Activated naive CD8-positive, alpha-beta T cell treated with anti-CD3 and anti-CD28 coated beads, Interleukin-2, amount 10 ng/mL, durations not matched to agents 7 days and 5 days (primary cell): ENCODE measurements at regions not wholly inside any gene's neighbourhood (a gene's known extent, or its start where the extent isn't known, plus 50 kb on each side); places are given as distances from the start of the nearest gene placed in this dataset.

ENCODE experiments used
- ATAC-seq: fragments of 150-1000 bp; cut with Tn5 transposase; one replicate; pipeline ENCODE4 v1.10.0; 2021; ENCODE audit warnings: low read depth, moderate library complexity
- POLR2A ChIA-PET: fragments of 350-600 bp; sonication (Branson Sonifier 250); formaldehyde crosslinking; loops from one replicate; lab custom pipeline; 2021; ENCODE audit warnings: antibody characterized with exemption; lab: Charles Lee
- DNase-seq: peaks from one replicate; pipeline ENCODE4 v3.0.0; 2021
- H3K27ac Mint-ChIP-seq: one replicate; pipeline ENCODE4 v1.8.0; 2022; ENCODE audit warnings: mild to moderate bottlenecking, mixed read lengths
- H3K27me3 Mint-ChIP-seq: one replicate; pipeline ENCODE4 v1.8.0; 2022; ENCODE audit warnings: mild to moderate bottlenecking, moderate library complexity, mixed read lengths
- H3K36me3 Mint-ChIP-seq: one replicate; pipeline ENCODE4 v1.8.0; 2021; ENCODE audit warnings: mild to moderate bottlenecking, mixed read lengths
- H3K4me1 Mint-ChIP-seq: one replicate; pipeline ENCODE4 v1.8.0; 2021; ENCODE audit warnings: mixed read lengths
- H3K4me3 Mint-ChIP-seq: one replicate; pipeline ENCODE4 v1.8.0; 2022; ENCODE audit warnings: mild to moderate bottlenecking, moderate library complexity, mixed read lengths
- H3K9me3 Mint-ChIP-seq: one replicate; pipeline ENCODE4 v1.8.0; 2021; ENCODE audit warnings: mixed read lengths

DNA sequence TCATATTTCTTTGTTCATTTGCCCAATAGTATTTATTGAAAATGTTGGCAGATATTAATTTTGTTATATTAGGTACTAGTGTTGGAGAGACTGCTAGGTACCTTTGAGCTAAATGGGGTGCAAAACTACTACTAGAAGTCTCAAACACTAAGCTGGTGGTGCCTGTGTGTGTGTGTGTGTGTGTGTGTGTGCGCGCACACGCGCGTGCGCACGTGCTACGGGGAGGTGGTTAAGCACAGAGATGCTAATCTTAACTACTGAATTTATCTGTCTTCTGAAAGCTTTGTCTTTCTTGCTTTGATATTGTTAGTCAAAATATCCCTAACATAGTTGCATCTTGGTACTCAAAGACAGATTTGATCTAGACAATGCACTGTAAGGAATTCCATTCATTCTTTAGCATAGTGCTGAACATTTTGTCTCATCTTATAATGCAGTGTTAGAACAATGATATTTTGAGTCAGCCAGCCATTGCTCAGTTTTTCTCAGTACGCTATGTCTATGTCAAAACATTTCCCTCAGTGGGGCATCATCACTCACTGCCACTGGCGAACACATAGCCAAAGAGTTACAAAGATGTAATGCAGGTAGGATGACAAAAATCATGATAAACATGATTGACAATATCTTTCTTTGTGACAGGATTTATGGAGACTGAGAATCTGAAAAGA lies 396.0 kb upstream of the RGPD4 start:
- ATAC-seq (no peak), DNase-seq (no peak)
- POLR2A ChIA-PET, result no interaction called here
- Mint-ChIP-seq H3K27ac (no peak overlapping the region), H3K9me3 (no peaks in the 10 kb centered on the region), H3K36me3 (no peaks in the 10 kb centered on the region), H3K4me1 (no peaks in the 10 kb centered on the region), H3K4me3 (no peak overlapping the region), H3K27me3 (no peaks in the 10 kb centered on the region)

DNA sequence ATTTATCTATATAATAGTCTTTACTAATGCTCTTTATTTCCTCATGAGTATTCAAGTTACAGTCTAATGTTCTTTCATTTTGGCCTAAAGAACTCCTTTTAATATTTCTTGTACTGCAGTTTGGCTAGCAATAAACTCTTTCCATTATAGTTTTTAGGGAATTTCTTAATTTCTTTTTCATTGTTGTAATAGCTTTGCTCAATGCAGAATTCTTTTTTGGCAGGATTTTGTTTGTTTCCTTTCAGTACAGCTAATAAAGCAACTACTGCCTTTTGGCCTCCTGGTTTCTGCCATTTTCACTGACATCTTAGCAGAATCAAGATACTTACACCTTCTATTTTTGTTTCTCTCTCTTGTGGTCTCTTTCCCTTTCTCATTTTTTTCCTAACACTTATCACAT lies 390.4 kb upstream of the RGPD4 start:
- Mint-ChIP-seq H3K4me3 (no peak overlapping the region), H3K4me1 (no peaks in the 10 kb centered on the region), H3K9me3 (no peaks in the 10 kb centered on the region), H3K27ac (no peak overlapping the region), H3K36me3 (no peaks in the 10 kb centered on the region), H3K27me3 (no peaks in the 10 kb centered on the region)
- DNase-seq, result no peak
- POLR2A ChIA-PET, result no interaction called here
- no peak for ATAC-seq

DNA sequence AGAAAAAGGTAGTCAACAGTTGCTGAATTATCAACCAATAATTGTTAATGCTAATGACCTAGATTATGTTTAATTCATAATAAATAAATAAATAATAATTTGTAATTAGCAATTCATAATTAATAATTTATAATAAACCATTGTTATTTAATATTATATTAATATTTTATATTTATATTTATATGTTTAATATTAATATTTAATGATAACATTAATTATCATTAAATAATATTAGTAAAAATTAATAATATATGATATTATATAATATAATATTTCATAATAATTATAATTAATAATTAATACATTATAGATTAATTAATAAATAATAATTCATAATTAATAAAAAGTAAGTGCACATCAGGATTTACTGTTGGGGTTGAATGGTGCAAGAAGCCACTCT lies 389.4 kb upstream of the RGPD4 start:
- Mint-ChIP-seq H3K36me3 (no peaks in the 10 kb centered on the region), H3K4me3 (no peak overlapping the region), H3K27ac (no peak overlapping the region), H3K27me3 (no peaks in the 10 kb centered on the region), H3K4me1 (no peaks in the 10 kb centered on the region), H3K9me3 (no peaks in the 10 kb centered on the region)
- POLR2A ChIA-PET, result no interaction called here
- ATAC-seq, result no peak
- no peak for DNase-seq

DNA sequence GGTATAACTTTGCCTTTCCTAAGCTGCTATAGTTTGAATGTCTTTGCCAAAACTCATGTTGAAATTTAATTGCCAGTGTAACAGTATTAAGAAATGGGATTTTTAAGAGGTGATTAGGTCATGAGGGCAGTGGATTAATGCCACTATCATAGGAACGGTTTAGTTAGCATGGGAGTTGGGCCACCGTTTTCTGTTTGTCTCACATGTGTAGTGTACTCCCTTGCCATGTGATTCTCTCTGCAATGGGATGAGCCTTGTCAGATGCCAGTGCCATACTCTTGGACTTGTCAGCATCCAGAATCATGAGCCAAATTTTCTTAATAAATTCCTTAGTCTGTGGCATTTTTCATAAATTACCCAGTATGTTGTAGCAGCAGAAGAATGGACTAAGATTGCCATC lies 388.9 kb upstream of the RGPD4 start:
- Mint-ChIP-seq H3K36me3 (no peaks in the 10 kb centered on the region), H3K9me3 (no peaks in the 10 kb centered on the region), H3K27ac (no peak overlapping the region), H3K27me3 (no peaks in the 10 kb centered on the region), H3K4me1 (no peaks in the 10 kb centered on the region), H3K4me3 (no peak overlapping the region)
- POLR2A ChIA-PET, result no interaction called here
- DNase-seq (no peak), ATAC-seq (no peak)

DNA sequence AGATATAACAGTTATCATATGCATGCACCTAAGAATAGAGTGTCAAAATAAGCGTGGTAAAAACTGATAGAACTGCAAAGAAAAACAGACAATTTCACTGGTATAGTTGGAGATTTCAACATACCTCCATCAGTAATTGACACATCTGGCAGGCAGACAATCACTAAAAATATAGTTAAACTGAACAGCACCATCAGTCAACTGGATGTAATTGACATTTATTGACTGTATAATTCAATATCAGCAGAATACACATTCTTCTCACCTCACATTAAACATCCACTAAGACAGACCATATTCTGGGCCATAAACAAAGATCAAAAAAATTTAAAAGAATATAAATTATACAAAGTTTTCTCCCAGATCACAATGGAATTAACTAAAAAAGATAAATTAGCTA lies 378.5 kb upstream of the RGPD4 start:
- no peaks in the 10 kb centered on the region for H3K27me3 Mint-ChIP-seq
- no peaks in the 10 kb centered on the region for H3K36me3 Mint-ChIP-seq
- DNase-seq (no peak), ATAC-seq (no peak)
- H3K4me1 Mint-ChIP-seq, result no peaks in the 10 kb centered on the region
- H3K9me3 Mint-ChIP-seq, result no peaks in the 10 kb centered on the region
- H3K27ac Mint-ChIP-seq, result no peak overlapping the region
- POLR2A ChIA-PET, result no interaction called here
- H3K4me3 Mint-ChIP-seq, result no peak overlapping the region

DNA sequence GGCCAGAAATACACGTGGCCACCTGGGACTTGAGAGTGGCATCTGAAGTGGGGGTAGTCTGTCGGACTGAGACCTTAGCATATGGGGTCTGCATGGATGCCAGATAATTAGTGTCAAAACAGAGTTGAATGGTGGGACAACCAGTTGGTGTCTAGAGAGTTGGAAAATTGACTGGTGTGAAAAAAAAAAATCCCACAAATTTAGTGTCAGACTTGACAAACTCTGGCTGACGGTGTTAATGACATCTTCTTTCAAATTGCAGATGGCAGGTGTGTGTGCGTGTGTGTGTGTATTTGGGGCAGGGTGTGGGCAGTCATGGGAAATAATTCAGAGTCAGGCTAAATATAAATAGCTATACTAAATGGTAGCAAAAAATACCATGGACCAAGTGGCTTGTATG lies 365.4 kb upstream of the RGPD4 start:
- no peak for ATAC-seq
- Mint-ChIP-seq H3K27ac (no peak overlapping the region), H3K9me3 (peaks cover 6% of the 10 kb centered on the region), H3K36me3 (no peaks in the 10 kb centered on the region), H3K27me3 (no peaks in the 10 kb centered on the region), H3K4me3 (no peak overlapping the region), H3K4me1 (no peaks in the 10 kb centered on the region)
- POLR2A ChIA-PET, result no interaction called here
- DNase-seq, result no peak

DNA sequence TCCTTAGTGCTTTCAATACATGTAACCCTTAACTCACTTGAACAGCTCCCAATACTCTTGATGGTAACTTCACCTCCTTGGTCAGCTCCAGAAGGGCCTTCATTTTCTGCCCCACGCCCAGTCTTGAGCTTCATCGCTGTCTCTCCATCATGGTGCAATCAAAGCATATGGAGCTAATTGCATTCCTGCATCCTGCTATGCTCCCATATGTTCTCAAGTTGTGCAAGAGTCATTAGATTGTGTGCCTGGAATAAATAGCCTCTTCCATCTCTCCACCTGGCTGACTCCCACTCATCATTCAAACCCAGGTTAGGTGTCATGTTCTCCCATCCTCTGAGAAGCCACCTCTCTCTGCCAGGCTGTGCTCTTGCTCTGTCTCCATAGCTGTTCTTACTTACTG lies 364.5 kb upstream of the RGPD4 start:
- no peaks in the 10 kb centered on the region for H3K4me1 Mint-ChIP-seq
- H3K27me3 Mint-ChIP-seq, result no peaks in the 10 kb centered on the region
- no peak overlapping the region for H3K27ac Mint-ChIP-seq
- peaks cover 6% of the 10 kb centered on the region for H3K9me3 Mint-ChIP-seq
- no peak for DNase-seq
- no peak overlapping the region for H3K4me3 Mint-ChIP-seq
- no peak for ATAC-seq
- no peaks in the 10 kb centered on the region for H3K36me3 Mint-ChIP-seq
- POLR2A ChIA-PET, result no interaction called here

DNA sequence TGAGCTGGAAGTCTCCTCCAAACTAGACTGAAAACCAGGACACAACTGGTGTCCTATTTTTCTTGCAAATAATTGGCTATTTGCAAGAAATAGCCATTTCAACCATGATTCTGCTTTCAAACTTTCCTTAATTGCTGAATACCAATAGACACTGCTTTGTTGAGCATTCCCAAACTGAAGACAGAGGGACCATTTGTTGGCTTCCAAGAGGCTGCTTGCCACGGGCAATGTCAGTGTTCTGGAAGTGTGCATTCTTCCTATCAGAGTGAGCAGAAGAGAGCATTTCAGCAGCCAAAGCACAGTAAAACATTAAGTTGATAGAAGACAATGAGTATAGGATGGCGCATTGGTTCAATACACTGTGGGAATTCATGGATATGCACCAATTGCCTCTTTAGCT lies 360.5 kb upstream of the RGPD4 start:
- POLR2A ChIA-PET, result no interaction called here
- Mint-ChIP-seq H3K4me1 (no peaks in the 10 kb centered on the region), H3K36me3 (no peaks in the 10 kb centered on the region), H3K4me3 (no peak overlapping the region), H3K9me3 (peaks cover 8% of the 10 kb centered on the region), H3K27me3 (no peaks in the 10 kb centered on the region), H3K27ac (no peak overlapping the region)
- ATAC-seq, result no peak
- DNase-seq, result no peak

DNA sequence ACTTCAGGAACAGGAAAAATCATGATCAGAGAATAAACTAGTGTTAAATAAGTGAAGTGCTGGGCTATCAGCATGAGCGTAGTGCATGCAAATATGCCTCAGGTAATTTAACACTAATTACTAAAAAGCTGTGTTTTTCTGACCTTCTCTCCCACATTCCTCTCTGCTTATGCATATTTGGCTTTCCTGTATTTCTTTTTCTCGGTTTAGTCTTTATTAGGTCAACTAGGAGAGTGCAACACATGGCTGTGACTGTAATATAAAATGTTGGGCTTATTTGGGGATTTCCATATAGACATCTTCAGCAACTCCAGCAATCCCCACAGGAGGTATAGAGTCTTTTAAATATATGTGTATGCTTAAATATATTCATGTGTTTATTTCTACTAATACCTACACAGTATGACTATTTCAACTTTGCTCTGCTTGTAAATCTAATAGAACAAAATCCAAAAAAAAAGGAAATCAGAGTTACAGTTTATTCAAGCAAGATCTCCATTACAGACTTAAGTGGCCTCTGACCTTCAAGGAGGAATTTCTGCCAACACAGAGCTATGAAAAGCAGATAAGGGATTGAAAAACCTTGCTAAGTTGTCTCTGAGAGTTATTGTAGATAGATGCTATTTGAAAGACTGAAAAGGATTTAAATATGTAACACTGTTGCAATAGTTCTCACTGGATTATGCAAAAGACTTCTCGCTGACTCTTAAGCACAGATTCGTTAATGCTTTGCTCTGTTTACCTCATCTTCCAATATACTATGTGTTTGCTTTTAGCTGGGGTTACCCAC lies 359.5 kb upstream of the RGPD4 start:
- Mint-ChIP-seq H3K9me3 (peaks cover 9% of the 10 kb centered on the region), H3K4me3 (no peak overlapping the region), H3K36me3 (no peaks in the 10 kb centered on the region), H3K27me3 (no peaks in the 10 kb centered on the region), H3K27ac (no peak overlapping the region), H3K4me1 (no peaks in the 10 kb centered on the region)
- ATAC-seq, result no peak
- DNase-seq, result no peak
- POLR2A ChIA-PET, result no interaction called here

DNA sequence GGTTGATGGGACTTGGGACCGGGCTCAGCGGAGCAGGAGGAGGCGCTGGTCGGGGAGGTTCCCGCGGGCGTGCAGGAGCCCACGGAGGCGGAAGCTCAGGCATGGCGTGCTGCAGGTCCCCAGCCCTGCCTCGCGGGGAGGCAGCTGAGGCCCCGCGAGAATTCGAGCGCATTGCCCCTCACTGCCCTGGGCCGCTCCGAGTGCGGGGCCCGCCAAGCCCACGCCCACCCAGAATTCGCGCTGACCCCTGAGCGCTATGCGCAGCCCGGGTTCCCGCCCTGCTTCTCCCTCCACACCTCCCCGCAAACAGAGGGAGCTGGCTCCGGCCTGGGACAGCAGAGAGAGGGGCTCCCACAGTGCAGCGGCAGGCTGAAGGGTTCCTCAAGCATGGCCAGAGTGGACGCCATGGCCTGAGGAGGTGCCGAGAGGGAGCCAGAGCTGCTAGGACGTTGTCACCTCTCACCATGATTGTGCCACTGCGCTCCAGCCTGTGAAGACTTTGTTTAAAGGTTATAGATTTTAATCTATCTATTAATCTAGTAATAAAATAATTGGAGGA lies 357.2 kb upstream of the RGPD4 start:
- H3K27me3 Mint-ChIP-seq, result no peaks in the 10 kb centered on the region
- peaks cover 9% of the 10 kb centered on the region for H3K9me3 Mint-ChIP-seq
- POLR2A ChIA-PET, result no interaction called here
- no peak overlapping the region for H3K27ac Mint-ChIP-seq
- H3K4me3 Mint-ChIP-seq, result no peak overlapping the region
- DNase-seq, result peak; percentile 20
- no peaks in the 10 kb centered on the region for H3K4me1 Mint-ChIP-seq
- no peak for ATAC-seq
- no peaks in the 10 kb centered on the region for H3K36me3 Mint-ChIP-seq

DNA sequence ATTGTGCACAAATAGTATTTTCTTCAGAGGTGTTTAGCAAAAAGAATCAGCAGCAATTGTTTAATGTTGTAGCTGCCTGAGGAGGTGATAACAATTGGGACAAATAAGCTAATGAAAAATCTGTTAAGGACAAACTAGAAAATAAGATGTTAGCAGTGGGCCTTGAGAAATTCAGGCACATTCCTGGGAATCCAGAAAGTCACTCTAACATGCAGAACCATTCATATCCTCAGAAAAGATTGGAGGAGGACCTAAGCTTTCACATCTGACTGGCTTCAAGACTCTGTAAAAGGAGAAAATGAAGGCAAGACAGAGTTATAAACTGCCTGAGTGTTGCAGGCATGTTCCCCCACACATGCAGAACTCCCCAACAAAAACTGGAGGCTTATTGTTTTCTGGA lies 353.5 kb upstream of the RGPD4 start:
- H3K4me1 Mint-ChIP-seq, result no peaks in the 10 kb centered on the region
- peaks cover 6% of the 10 kb centered on the region for H3K9me3 Mint-ChIP-seq
- POLR2A ChIA-PET, result no interaction called here
- no peak for DNase-seq
- no peaks in the 10 kb centered on the region for H3K27me3 Mint-ChIP-seq
- no peaks in the 10 kb centered on the region for H3K36me3 Mint-ChIP-seq
- H3K4me3 Mint-ChIP-seq, result no peak overlapping the region
- ATAC-seq, result no peak
- no peak overlapping the region for H3K27ac Mint-ChIP-seq

DNA sequence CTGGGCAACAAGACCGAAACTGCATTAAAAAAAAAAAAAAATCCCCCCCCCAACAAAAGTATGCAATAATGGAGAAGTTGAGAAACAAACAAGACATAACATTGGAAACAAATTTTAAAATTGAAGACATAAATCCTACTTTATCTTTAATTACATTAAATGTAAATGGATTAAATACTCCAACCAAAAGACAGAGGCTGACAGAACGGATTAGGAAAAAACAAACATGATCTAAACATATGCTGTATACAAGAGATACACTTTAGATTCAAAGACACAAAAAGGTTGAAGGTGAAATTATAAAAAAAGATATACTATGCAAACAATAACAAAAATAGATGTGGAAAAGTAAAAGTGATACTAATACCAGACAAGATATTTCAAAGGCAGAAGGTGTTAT lies 350.8 kb upstream of the RGPD4 start:
- H3K9me3 Mint-ChIP-seq, result peaks cover 6% of the 10 kb centered on the region
- H3K27me3 Mint-ChIP-seq, result no peaks in the 10 kb centered on the region
- POLR2A ChIA-PET, result no interaction called here
- H3K36me3 Mint-ChIP-seq, result no peaks in the 10 kb centered on the region
- H3K4me3 Mint-ChIP-seq, result no peak overlapping the region
- no peak overlapping the region for H3K27ac Mint-ChIP-seq
- ATAC-seq (no peak), DNase-seq (no peak)
- no peaks in the 10 kb centered on the region for H3K4me1 Mint-ChIP-seq

DNA sequence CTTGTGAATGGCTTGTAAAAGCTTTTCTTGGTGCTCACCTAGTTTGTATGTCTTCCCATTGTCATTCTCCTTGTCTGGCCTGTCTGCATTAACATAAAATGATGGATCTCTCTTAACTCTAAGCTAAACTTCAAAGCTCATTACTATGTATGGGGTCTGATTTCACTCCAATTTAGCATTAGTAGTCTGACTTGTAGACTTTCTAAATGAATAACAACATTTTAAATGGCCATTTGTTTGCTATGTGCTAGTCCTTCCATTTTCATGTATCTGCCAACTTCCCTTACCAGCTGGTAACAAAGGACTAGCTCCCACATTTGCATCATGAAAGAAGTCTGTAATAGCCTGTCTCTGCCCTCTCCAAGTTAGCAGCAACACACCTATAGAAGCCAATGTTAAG lies 324.2 kb upstream of the RGPD4 start:
- no peaks in the 10 kb centered on the region for H3K27me3 Mint-ChIP-seq
- no peaks in the 10 kb centered on the region for H3K36me3 Mint-ChIP-seq
- no peak overlapping the region for H3K4me3 Mint-ChIP-seq
- no peak overlapping the region for H3K27ac Mint-ChIP-seq
- no peaks in the 10 kb centered on the region for H3K4me1 Mint-ChIP-seq
- POLR2A ChIA-PET, result no interaction called here
- H3K9me3 Mint-ChIP-seq, result peaks cover 2% of the 10 kb centered on the region
- ATAC-seq (no peak), DNase-seq (no peak)
